AG04450 (cell line): ENCODE measurements at regions not wholly inside any gene's neighbourhood (a gene's known extent, or its start where the extent isn't known, plus 50 kb on each side); places are given as distances from the start of the nearest gene placed in this dataset.

Experiments used
- CTCF ChIA-PET: fragments of 300-600, 350-600 bp; formaldehyde crosslinking; extraction: SDS; loops from one replicate; lab custom pipeline; 2022; ENCODE audit warnings: antibody characterized with exemption, inconsistent platforms; lab: Charles Lee
- POLR2A ChIA-PET: fragments of 350-600 bp; formaldehyde crosslinking; extraction: SDS; loops from one replicate; lab custom pipeline; 2021; ENCODE audit warnings: antibody characterized with exemption, inconsistent platforms; lab: Yijun Ruan, JAX
- DNase-seq: peaks from one replicate; pipeline ENCODE4 v3.0.0-alpha.2; 2011; ENCODE audit warnings: low read depth, low spot score
- H3K27ac ChIP-seq: one replicate; pipeline ENCODE4 v1.5.1; 2012; ENCODE audit warnings: low read depth, low read length, control low read depth
- H3K27me3 ChIP-seq: one replicate; pipeline ENCODE4 v1.6.0; 2012; ENCODE audit warnings: low read length; ENCODE audit not compliant: control insufficient read depth, insufficient read depth
- H3K4me3 ChIP-seq: 2 replicates; pipeline ENCODE4 v1.5.1; 2011; ENCODE audit warnings: mild to moderate bottlenecking, low read depth, low read length, control low read depth
- H3K9me3 ChIP-seq: 2 replicates; pipeline ENCODE4 v1.5.1; 2012; ENCODE audit warnings: low read length; ENCODE audit not compliant: control insufficient read depth, insufficient read depth
- TF ChIP-seq, protein P1 (sequence below): IDR thresholded peaks from 2 replicates; pipeline ENCODE4 v1.5.1; 2011; ENCODE audit warnings: low read depth, low read length, control low read depth, inconsistent platforms

DNA sequence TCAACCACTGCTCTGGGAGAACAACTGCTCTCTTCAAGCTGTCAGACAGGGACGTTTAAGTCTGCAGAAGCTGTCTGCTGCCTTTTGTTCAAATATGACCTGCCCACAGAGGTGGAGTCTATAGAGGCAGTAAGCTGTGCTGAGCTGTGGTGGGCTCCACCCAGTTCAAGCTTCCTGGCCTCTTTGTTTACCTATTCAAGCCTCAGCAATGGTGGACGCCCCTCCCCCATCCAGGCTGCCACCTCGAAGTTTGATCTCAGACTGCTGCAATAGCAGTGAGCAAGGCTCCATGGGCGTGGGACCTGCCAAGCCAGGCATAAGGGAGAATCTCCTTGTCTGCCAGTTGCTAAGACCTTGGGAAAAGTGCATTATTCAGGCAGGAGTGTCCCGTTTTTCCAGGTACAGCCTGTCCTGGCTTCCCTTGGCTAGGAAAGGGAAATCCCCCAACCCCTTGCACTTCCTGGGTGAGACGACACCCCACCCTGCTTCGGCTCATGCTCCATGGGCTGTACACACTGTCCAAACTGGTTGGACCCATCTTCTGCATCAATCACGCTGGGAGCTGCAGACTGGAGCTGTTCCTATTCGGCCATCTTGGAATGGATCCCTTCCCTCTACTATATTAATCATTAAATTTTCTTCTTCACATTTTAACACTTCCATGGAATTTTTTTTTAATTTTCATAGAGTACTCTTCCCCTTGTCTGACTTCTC is 167.0 kb upstream of the UBE2E2 start:
- CTCF ChIA-PET, result no interaction called here
- no peak for DNase-seq
- POLR2A ChIA-PET, result no interaction called here
- no peak overlapping the region for H3K27ac ChIP-seq
- H3K27me3 ChIP-seq, result peaks cover 4% of the 10 kb centered on the region
- TF ChIP-seq, protein P1, sequence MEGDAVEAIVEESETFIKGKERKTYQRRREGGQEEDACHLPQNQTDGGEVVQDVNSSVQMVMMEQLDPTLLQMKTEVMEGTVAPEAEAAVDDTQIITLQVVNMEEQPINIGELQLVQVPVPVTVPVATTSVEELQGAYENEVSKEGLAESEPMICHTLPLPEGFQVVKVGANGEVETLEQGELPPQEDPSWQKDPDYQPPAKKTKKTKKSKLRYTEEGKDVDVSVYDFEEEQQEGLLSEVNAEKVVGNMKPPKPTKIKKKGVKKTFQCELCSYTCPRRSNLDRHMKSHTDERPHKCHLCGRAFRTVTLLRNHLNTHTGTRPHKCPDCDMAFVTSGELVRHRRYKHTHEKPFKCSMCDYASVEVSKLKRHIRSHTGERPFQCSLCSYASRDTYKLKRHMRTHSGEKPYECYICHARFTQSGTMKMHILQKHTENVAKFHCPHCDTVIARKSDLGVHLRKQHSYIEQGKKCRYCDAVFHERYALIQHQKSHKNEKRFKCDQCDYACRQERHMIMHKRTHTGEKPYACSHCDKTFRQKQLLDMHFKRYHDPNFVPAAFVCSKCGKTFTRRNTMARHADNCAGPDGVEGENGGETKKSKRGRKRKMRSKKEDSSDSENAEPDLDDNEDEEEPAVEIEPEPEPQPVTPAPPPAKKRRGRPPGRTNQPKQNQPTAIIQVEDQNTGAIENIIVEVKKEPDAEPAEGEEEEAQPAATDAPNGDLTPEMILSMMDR, result no peak
- H3K9me3 ChIP-seq, result no peaks in the 10 kb centered on the region
- no peak overlapping the region for H3K4me3 ChIP-seq

DNA sequence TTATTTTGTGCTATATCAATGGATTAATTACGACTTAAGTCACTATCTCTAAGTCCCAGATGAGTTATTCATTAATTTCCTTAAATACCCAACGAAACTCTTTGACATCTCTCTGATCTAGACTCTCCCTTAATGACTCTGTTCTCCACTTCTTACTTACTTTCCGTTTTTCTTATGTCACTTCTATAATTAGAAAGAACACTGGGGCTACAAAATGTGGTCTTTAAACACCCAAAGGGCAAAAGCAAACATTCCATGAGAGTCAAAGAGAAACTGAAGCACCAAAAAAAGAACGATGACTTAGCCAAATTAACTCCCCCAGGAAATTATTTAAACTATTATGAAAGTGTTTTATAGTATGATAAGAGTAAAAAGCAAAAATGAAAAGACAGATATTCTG is 166.4 kb upstream of the UBE2E2 start:
- Histone ChIP-seq H3K9me3 (no peaks in the 10 kb centered on the region), H3K4me3 (no peak overlapping the region), H3K27ac (no peak overlapping the region), H3K27me3 (peaks cover 4% of the 10 kb centered on the region)
- TF ChIP-seq, protein P1, result no peak
- ChIA-PET CTCF (no interaction called here), POLR2A (no interaction called here)
- no peak for DNase-seq

DNA sequence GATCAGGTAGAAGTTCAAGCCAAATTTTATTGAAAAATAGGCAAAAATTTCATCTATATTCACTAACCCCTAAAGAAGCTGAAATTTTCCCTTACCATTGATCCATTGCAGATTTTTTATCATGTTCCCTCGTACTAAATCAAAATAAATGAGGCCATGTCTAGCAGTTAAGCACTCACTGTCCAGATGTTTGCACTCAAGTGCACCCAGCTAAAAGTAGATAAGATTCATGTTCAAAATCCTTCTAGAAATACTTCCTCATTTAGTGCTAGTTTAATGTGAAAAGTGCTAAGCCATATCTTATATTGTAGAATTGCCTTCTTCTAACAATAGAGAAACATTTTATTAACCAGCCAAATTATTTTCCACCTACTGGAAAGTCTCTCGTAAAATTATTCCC is 164.7 kb upstream of the UBE2E2 start:
- no peak overlapping the region for H3K4me3 ChIP-seq
- peaks cover 4% of the 10 kb centered on the region for H3K27me3 ChIP-seq
- ChIA-PET CTCF (no interaction called here), POLR2A (no interaction called here)
- H3K27ac ChIP-seq, result no peak overlapping the region
- DNase-seq, result no peak
- TF ChIP-seq, protein P1, result no peak
- no peaks in the 10 kb centered on the region for H3K9me3 ChIP-seq

DNA sequence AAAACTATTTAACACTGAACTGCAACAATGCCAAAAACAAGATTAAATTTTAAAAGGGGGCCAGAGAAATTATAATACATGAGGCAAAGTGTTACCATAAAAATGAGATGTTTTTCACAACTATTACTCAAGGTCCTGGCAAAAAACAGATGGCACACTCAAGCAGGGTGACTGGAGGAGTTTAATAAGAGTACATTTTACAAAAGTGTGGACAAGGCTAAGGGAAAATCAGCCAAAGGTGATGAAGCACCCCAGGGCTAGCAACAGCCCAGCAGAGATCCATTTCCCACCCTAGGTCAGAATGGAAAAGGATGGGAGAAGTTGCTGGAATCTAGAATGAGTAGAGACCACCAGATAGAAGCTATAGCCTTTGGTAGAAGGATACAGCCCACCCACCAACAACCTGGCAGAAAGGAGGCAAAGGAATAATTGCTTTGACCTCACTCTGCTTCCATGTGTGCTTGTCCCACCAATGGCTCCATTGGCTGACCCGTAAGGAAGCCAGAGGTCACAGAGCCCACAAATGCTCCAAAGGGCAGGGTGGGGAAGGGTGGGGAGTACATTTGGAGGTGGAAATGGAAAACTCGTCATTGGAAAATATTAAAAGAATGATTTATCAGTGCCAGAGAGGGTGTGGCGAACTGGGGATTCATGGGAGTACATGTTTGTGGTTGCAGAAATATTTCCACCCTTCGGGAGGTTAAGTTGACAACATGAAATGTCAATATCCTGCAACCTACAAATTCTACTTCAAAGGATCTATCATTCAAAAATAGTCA is 161.0 kb upstream of the UBE2E2 start:
- ChIA-PET POLR2A (no interaction called here), CTCF (no interaction called here)
- no peak overlapping the region for H3K4me3 ChIP-seq
- H3K27ac ChIP-seq, result no peak overlapping the region
- no peak for DNase-seq
- peaks cover 4% of the 10 kb centered on the region for H3K27me3 ChIP-seq
- no peaks in the 10 kb centered on the region for H3K9me3 ChIP-seq
- TF ChIP-seq, protein P1, result no peak

DNA sequence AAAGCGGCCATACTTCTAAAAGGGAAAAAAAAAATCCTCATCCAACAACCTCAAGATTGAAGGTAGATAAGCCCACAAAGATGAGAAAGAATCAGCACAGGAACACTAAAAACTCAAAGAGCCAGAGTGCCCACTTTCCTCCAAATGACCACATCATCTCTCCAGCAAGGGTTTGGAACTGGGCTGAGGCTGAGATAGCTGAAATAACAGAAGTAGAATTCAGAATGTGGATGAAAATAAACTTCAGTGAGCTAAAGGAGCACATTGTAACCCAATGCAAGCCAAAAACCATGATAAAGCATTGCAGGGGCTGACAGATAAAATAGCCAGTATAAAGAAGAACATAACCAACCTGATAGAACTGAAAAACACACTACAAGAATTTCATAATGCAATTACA is 158.7 kb upstream of the UBE2E2 start:
- Histone ChIP-seq H3K9me3 (no peaks in the 10 kb centered on the region), H3K27me3 (no peaks in the 10 kb centered on the region), H3K27ac (no peak overlapping the region), H3K4me3 (no peak overlapping the region)
- POLR2A ChIA-PET, result no interaction called here
- CTCF ChIA-PET, result no interaction called here
- TF ChIP-seq, protein P1, result no peak
- no peak for DNase-seq
